Gastroesophageal sphincter (tissue), 3 donors: ENCODE measurements at regions not wholly inside any gene's neighbourhood (a gene's known extent, or its start where the extent isn't known, plus 50 kb on each side); places are given as distances from the start of the nearest gene placed in this dataset.

ENCODE experiments used
- POLR2A ChIP-seq, 2 donors: fragments of 450-650 bp; IDR thresholded peaks; one replicate each; pipeline ENCODE4 v1.6.1; 2017; ENCODE audit warnings: antibody characterized with exemption in 2 of 2, mild to moderate bottlenecking in 2 of 2, moderate library complexity in 1 of 2
- POLR2AphosphoS5 ChIP-seq: sonication (generic); formaldehyde crosslinking; IDR thresholded peaks from one replicate; pipeline ENCODE4 v1.6.1; 2017; ENCODE audit warnings: antibody characterized with exemption
- TF ChIP-seq, protein P1 (sequence below), 4 experiments: fragments of 200-600 bp in 2 of 4; fragments of 450-650 bp in 2 of 4; sonication (generic) in 1 of 4; IDR thresholded peaks; one replicate each; pipeline ENCODE4 v1.5.1; 2017 to 2019; ENCODE audit warnings: antibody characterized with exemption in 4 of 4, mild to moderate bottlenecking in 2 of 4, moderate library complexity in 2 of 4

DNA sequence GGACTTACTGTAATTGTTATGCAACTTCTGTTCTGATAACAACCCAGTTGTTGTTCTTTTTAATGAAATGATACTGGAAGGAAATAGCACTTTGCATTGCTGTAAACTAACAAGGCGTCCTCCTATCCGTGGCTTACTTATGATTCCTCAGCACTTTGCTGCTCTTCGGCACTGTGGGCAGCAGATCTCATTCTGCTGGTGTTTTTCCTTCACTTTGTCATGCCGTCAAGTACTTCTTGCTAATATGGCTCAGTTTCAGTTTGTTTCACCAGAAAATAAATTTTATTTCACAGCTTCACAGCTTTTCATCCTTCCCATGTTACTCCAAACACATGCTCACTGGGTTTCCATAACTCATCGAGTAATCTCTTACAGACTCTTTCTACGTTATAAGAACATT is 289.3 kb downstream of the MEIS1 start:
- TF ChIP-seq, protein P1, sequence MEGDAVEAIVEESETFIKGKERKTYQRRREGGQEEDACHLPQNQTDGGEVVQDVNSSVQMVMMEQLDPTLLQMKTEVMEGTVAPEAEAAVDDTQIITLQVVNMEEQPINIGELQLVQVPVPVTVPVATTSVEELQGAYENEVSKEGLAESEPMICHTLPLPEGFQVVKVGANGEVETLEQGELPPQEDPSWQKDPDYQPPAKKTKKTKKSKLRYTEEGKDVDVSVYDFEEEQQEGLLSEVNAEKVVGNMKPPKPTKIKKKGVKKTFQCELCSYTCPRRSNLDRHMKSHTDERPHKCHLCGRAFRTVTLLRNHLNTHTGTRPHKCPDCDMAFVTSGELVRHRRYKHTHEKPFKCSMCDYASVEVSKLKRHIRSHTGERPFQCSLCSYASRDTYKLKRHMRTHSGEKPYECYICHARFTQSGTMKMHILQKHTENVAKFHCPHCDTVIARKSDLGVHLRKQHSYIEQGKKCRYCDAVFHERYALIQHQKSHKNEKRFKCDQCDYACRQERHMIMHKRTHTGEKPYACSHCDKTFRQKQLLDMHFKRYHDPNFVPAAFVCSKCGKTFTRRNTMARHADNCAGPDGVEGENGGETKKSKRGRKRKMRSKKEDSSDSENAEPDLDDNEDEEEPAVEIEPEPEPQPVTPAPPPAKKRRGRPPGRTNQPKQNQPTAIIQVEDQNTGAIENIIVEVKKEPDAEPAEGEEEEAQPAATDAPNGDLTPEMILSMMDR (IDR thresholded peaks at IDR 0.05), result no peak
- no peak for TF ChIP-seq POLR2AphosphoS5
- no peak for TF ChIP-seq POLR2A (IDR thresholded peaks at IDR 0.05)
